WTC11 (cell line): ENCODE measurements at regions not wholly inside any gene's neighbourhood (a gene's known extent, or its start where the extent isn't known, plus 50 kb on each side); places are given as distances from the start of the nearest gene placed in this dataset.

Experiments used
- ATAC-seq: fragments of 200-7000 bp; cut with Tn5 transposase; 2 replicates; pipeline ENCODE4 v1.10.0; 2021; ENCODE audit warnings: mild to moderate bottlenecking, moderate library complexity
- CTCF ChIA-PET: fragments of 300-600 bp; sonication (Branson Sonifier 250); formaldehyde crosslinking; loops from one replicate; lab custom pipeline; 2021; ENCODE audit warnings: antibody characterized with exemption; lab: Charles Lee
- POLR2A ChIA-PET: fragments of 350-600 bp; sonication (Branson Sonifier 250); formaldehyde crosslinking; loops from one replicate; lab custom pipeline; 2021; ENCODE audit warnings: antibody characterized with exemption; lab: Charles Lee
- DNase-seq: peaks from one replicate; pipeline ENCODE4 v3.0.0; 2021; ENCODE audit warnings: low spot score
- H3K27ac Mint-ChIP-seq: 2 replicates; pipeline ENCODE4 v1.8.0; 2021; ENCODE audit warnings: mixed read lengths
- H3K27me3 Mint-ChIP-seq: 2 replicates; pipeline ENCODE4 v1.8.0; 2021; ENCODE audit warnings: low read depth, mild to moderate bottlenecking, moderate library complexity, mixed read lengths
- H3K36me3 Mint-ChIP-seq: 2 replicates; pipeline ENCODE4 v1.8.0; 2021; ENCODE audit warnings: mixed read lengths
- H3K4me1 Mint-ChIP-seq: 2 replicates; pipeline ENCODE4 v1.8.0; 2022; ENCODE audit warnings: mixed read lengths
- H3K4me3 Mint-ChIP-seq: 2 replicates; pipeline ENCODE4 v1.8.0; 2021; ENCODE audit warnings: mild to moderate bottlenecking, moderate library complexity, mixed read lengths
- H3K9me3 Mint-ChIP-seq: 2 replicates; pipeline ENCODE4 v1.8.0; 2021; ENCODE audit warnings: mixed read lengths
- CBFB ChIP-seq: sonication (generic); formaldehyde crosslinking; IDR thresholded peaks from 2 replicates; pipeline ENCODE4 v1.8.1; 2022; ENCODE audit warnings: mild to moderate bottlenecking, low read depth, missing genetic modification reagents
- CREM ChIP-seq: sonication (generic); formaldehyde crosslinking; IDR thresholded peaks from 2 replicates; pipeline ENCODE4 v1.8.1; 2022; ENCODE audit warnings: mild to moderate bottlenecking, missing genetic modification reagents, moderate library complexity
- GABPB1 ChIP-seq: sonication (generic); formaldehyde crosslinking; IDR thresholded peaks from 2 replicates; pipeline ENCODE4 v1.8.1; 2023; ENCODE audit warnings: mild to moderate bottlenecking, missing genetic modification reagents
- IRF2 ChIP-seq: sonication (generic); formaldehyde crosslinking; IDR thresholded peaks from 2 replicates; pipeline ENCODE4 v1.8.0; 2022; ENCODE audit warnings: low read depth, missing genetic modification reagents, borderline replicate concordance
- JAZF1 ChIP-seq: fragments of 250-450 bp; sonication (Bioruptor Pico); IDR thresholded peaks from 2 replicates; pipeline ENCODE4 v1.9.0; 2021; ENCODE audit warnings: moderate library complexity, mild to moderate bottlenecking, inconsistent platforms
- NR1H2 ChIP-seq: sonication (generic); formaldehyde crosslinking; IDR thresholded peaks from 2 replicates; pipeline ENCODE4 v1.9.0; 2021; ENCODE audit warnings: mild to moderate bottlenecking, moderate library complexity, missing genetic modification reagents
- RELA ChIP-seq: sonication (generic); formaldehyde crosslinking; IDR thresholded peaks from 2 replicates; pipeline ENCODE4 v1.8.1; 2022; ENCODE audit warnings: missing genetic modification reagents, mild to moderate bottlenecking, borderline replicate concordance
- RORB ChIP-seq: fragments of 250-450 bp; sonication (Bioruptor Pico); IDR thresholded peaks from 2 replicates; pipeline ENCODE4 v1.9.0; 2021; ENCODE audit warnings: mild to moderate bottlenecking
- SMAD4 ChIP-seq: sonication (generic); formaldehyde crosslinking; IDR thresholded peaks from 2 replicates; pipeline ENCODE4 v1.8.0; 2022; ENCODE audit warnings: mild to moderate bottlenecking, missing genetic modification reagents
- TEAD1 ChIP-seq: sonication (generic); formaldehyde crosslinking; IDR thresholded peaks from 2 replicates; pipeline ENCODE4 v1.8.0; 2022; ENCODE audit warnings: mild to moderate bottlenecking, missing genetic modification reagents
- TEAD4 ChIP-seq: sonication (generic); formaldehyde crosslinking; IDR thresholded peaks from 2 replicates; pipeline ENCODE4 v1.8.0; 2022; ENCODE audit warnings: mild to moderate bottlenecking, missing genetic modification reagents
- ZBTB21 ChIP-seq: sonication (generic); formaldehyde crosslinking; IDR thresholded peaks from 2 replicates; pipeline ENCODE4 v1.8.1; 2023; ENCODE audit warnings: mild to moderate bottlenecking, missing genetic modification reagents, borderline replicate concordance
- ZNF317 ChIP-seq: sonication (generic); formaldehyde crosslinking; IDR thresholded peaks from 2 replicates; pipeline ENCODE4 v1.8.1; 2023; ENCODE audit warnings: low read depth, mild to moderate bottlenecking, moderate library complexity, missing genetic modification reagents, borderline replicate concordance
- TF ChIP-seq, protein P1 (sequence below): sonication (generic); formaldehyde crosslinking; IDR thresholded peaks from 2 replicates; pipeline ENCODE4 v1.8.1; 2022; ENCODE audit warnings: mild to moderate bottlenecking, moderate library complexity, missing genetic modification reagents
- TF ChIP-seq, protein P2 (sequence below): sonication (generic); formaldehyde crosslinking; conservative IDR thresholded peaks from 2 replicates; pipeline ENCODE4 v1.8.1; 2022; ENCODE audit warnings: mild to moderate bottlenecking, missing genetic modification reagents
- TF ChIP-seq, protein P3 (sequence below): sonication (generic); formaldehyde crosslinking; IDR thresholded peaks from 2 replicates; pipeline ENCODE4 v1.8.1; 2022; ENCODE audit warnings: low read depth, mild to moderate bottlenecking, moderate library complexity, missing genetic modification reagents, borderline replicate concordance
- TF ChIP-seq, protein P4 (sequence below): sonication (generic); formaldehyde crosslinking; IDR thresholded peaks from 2 replicates; pipeline ENCODE4 v1.8.0; 2022; ENCODE audit warnings: mild to moderate bottlenecking, missing genetic modification reagents
- TF ChIP-seq, protein P5 (sequence below): fragments of 250-450 bp; sonication (Bioruptor Pico); IDR thresholded peaks from 2 replicates; pipeline ENCODE4 v1.9.0; 2021; ENCODE audit warnings: mild to moderate bottlenecking
- TF ChIP-seq, protein P6 (sequence below): sonication (generic); formaldehyde crosslinking; IDR thresholded peaks from 2 replicates; pipeline ENCODE4 v1.8.1; 2022; ENCODE audit warnings: mild to moderate bottlenecking, missing genetic modification reagents, moderate library complexity, borderline replicate concordance

DNA sequence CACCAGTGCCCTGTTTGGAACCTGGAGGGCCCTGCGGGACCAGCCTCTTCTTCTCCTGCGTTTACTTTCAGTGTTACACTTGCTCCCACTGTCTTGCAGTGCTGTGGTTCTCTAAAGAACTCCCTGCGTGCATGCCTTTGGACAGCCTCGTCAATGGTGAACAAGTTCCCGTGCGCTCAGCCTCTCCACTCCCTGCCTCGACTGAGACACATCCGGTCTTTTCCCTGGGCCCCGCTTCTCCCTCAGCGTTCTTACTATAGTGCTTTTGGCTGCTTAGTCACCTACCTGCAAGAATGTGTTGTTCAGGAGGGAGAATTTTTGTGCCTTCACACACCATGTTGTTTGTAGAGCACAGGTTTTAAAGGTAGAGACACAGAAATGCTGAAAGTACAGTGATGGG, 520.7 kb upstream of the MKI67 start:
- Mint-ChIP-seq H3K4me1 (no peaks in the 10 kb centered on the region), H3K9me3 (peaks cover 6% of the 10 kb centered on the region)
- CTCF ChIA-PET: no interaction called here
- TF ChIP-seq, protein P1, sequence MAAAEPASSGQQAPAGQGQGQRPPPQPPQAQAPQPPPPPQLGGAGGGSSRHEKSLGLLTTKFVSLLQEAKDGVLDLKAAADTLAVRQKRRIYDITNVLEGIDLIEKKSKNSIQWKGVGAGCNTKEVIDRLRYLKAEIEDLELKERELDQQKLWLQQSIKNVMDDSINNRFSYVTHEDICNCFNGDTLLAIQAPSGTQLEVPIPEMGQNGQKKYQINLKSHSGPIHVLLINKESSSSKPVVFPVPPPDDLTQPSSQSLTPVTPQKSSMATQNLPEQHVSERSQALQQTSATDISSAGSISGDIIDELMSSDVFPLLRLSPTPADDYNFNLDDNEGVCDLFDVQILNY (CRISPR knock-in tag): no peak
- TF ChIP-seq, protein P2, sequence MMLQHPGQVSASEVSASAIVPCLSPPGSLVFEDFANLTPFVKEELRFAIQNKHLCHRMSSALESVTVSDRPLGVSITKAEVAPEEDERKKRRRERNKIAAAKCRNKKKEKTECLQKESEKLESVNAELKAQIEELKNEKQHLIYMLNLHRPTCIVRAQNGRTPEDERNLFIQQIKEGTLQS (CRISPR knock-in tag): no peak
- TF ChIP-seq TEAD1: no peak
- TF ChIP-seq GABPB1 (CRISPR knock-in tag): no peak
- no peak for TF ChIP-seq RORB (CRISPR knock-in tag)
- no peak for TF ChIP-seq CBFB
- no peak for TF ChIP-seq NR1H2 (CRISPR knock-in tag)
- no peak for TF ChIP-seq SMAD4 (CRISPR knock-in tag)
- no peak for TF ChIP-seq TEAD4 (CRISPR knock-in tag)
- TF ChIP-seq, protein P3, sequence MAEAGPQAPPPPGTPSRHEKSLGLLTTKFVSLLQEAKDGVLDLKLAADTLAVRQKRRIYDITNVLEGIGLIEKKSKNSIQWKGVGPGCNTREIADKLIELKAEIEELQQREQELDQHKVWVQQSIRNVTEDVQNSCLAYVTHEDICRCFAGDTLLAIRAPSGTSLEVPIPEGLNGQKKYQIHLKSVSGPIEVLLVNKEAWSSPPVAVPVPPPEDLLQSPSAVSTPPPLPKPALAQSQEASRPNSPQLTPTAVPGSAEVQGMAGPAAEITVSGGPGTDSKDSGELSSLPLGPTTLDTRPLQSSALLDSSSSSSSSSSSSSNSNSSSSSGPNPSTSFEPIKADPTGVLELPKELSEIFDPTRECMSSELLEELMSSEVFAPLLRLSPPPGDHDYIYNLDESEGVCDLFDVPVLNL (CRISPR knock-in tag): no peak
- TF ChIP-seq CREM (CRISPR knock-in tag): no peak
- TF ChIP-seq, protein P4, sequence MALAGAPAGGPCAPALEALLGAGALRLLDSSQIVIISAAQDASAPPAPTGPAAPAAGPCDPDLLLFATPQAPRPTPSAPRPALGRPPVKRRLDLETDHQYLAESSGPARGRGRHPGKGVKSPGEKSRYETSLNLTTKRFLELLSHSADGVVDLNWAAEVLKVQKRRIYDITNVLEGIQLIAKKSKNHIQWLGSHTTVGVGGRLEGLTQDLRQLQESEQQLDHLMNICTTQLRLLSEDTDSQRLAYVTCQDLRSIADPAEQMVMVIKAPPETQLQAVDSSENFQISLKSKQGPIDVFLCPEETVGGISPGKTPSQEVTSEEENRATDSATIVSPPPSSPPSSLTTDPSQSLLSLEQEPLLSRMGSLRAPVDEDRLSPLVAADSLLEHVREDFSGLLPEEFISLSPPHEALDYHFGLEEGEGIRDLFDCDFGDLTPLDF (CRISPR knock-in tag): no peak
- no peak for TF ChIP-seq ZBTB21 (CRISPR knock-in tag)
- TF ChIP-seq, protein P5, sequence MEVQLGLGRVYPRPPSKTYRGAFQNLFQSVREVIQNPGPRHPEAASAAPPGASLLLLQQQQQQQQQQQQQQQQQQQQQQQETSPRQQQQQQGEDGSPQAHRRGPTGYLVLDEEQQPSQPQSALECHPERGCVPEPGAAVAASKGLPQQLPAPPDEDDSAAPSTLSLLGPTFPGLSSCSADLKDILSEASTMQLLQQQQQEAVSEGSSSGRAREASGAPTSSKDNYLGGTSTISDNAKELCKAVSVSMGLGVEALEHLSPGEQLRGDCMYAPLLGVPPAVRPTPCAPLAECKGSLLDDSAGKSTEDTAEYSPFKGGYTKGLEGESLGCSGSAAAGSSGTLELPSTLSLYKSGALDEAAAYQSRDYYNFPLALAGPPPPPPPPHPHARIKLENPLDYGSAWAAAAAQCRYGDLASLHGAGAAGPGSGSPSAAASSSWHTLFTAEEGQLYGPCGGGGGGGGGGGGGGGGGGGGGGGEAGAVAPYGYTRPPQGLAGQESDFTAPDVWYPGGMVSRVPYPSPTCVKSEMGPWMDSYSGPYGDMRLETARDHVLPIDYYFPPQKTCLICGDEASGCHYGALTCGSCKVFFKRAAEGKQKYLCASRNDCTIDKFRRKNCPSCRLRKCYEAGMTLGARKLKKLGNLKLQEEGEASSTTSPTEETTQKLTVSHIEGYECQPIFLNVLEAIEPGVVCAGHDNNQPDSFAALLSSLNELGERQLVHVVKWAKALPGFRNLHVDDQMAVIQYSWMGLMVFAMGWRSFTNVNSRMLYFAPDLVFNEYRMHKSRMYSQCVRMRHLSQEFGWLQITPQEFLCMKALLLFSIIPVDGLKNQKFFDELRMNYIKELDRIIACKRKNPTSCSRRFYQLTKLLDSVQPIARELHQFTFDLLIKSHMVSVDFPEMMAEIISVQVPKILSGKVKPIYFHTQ (CRISPR knock-in tag): no peak
- no peak for TF ChIP-seq ZNF317
- TF ChIP-seq, all 79 proteins: peak for 0
- Mint-ChIP-seq H3K27me3 (no peaks in the 10 kb centered on the region), H3K27ac (no peak overlapping the region), H3K4me3 (no peak overlapping the region), H3K36me3 (no peaks in the 10 kb centered on the region)
- POLR2A ChIA-PET: no interaction called here
- no peak for DNase-seq
- ATAC-seq: no peak

DNA sequence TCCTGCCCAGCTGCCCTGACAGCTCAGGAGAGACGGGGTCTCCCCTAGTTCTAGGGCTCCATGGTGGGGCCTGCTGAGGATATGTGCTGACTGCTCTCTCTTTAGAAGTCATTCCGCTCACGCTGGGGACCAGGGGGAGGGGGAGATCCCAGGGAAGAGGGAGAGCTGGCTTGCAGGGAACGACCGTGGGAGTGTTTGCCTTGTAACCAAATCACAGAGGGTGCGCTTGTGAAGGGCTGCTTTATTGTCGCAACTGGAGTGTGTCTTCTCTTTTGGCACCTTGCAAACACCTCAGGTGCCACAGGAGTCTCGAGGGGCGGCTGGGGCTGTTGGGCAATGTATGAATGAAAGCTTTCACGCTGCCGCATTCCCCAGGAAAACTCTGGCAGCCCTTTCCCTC, 531.3 kb upstream of the MKI67 start:
- H3K27ac Mint-ChIP-seq: no peak overlapping the region
- no peak for ATAC-seq
- TF ChIP-seq, protein P6, sequence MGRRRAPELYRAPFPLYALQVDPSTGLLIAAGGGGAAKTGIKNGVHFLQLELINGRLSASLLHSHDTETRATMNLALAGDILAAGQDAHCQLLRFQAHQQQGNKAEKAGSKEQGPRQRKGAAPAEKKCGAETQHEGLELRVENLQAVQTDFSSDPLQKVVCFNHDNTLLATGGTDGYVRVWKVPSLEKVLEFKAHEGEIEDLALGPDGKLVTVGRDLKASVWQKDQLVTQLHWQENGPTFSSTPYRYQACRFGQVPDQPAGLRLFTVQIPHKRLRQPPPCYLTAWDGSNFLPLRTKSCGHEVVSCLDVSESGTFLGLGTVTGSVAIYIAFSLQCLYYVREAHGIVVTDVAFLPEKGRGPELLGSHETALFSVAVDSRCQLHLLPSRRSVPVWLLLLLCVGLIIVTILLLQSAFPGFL: no peak
- TF ChIP-seq JAZF1 (no peak), ZBTB21 (CRISPR knock-in tag) (no peak), IRF2 (no peak), RELA (CRISPR knock-in tag) (no peak)
- TF ChIP-seq, protein P1 (CRISPR knock-in tag): no peak
- no peak for DNase-seq
- H3K4me1 Mint-ChIP-seq: 0 out of 2 replicates have a peak, but pooled peaks cover 3% of the 10 kb centered on the region
- H3K27me3 Mint-ChIP-seq: no peaks in the 10 kb centered on the region
- H3K9me3 Mint-ChIP-seq: peaks cover 6% of the 10 kb centered on the region; the same call in 1 of the 2 replicates
- POLR2A ChIA-PET: no interaction called here
- no peak overlapping the region for H3K4me3 Mint-ChIP-seq
- CTCF ChIA-PET: no interaction called here
- H3K36me3 Mint-ChIP-seq: no peaks in the 10 kb centered on the region
